ENCODE measurements at regions not wholly inside any gene's neighbourhood (a gene's known extent, or its start where the extent isn't known, plus 50 kb on each side); places are given as distances from the start of the nearest gene placed in this dataset.

DNA sequence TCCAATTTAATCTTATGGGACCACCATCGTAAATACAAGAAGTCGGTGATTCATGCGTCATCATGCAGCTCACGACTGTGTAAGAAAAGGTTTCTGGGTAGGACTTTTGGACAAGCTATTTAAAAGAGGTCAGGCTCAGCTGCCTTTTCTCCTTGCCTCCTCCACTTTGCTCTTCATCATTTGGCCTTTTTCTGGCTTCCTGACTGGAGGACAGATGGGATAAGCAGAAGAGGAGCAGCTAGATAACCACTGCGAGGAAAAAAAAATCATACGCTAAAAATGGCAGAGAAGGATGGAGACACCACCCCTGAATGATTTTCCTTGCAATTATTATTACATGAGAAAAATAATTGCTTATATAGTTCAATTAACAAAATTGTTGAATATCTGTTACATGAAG is 294.3 kb upstream of the FSTL5 start:
- DNase-seq (ENCODE audit: low spot score), result no peak

GRCh38 chr4:162457071-162457865 is 293.5 kb upstream of the FSTL5 start:
- no peak for DNase-seq (ENCODE audit: low spot score)

DNA sequence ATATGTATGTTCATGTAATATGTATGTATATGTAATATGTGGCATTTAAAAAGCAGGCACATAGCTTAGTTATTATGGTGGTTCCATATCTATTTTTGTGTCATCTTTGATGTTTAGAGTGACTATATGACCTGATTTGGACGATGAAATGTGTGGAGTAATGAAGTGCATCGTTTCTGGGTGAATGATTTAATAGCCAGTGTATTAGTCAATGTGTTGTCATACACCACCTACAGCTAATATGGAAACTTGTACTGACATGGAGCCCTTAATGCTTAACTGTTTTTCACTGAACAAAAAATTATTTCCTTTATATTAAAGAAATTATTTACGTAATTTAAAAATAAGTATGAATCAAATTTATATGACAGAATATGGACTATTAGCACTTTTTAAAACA is 292.3 kb upstream of the FSTL5 start:
- no peak for DNase-seq (ENCODE audit: low spot score)

DNA sequence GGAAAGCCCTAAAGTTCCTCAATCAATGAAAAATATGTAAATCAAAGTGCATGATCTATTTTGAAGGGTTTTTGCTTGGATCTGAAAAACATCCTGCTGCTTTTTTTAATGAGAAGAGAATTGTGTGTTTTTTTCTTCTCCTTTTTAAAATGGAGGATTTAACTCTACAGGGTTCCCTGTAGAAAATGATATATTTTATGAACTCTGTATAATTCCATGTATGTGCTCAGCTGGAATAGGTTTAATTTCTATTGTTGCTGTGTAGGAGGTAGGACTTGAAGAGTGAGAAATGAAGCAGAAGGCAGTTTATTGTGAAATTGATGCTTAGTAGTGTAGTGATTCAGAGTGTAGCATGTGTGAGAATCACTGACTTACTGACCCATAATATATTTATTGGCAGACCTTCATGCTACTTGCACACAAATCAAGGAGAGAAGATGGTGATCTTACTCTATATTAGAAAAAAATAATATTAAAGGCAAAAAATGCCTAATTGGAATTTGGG is 286.8 kb upstream of the FSTL5 start:
- no peak for DNase-seq (ENCODE audit: low spot score)

DNA sequence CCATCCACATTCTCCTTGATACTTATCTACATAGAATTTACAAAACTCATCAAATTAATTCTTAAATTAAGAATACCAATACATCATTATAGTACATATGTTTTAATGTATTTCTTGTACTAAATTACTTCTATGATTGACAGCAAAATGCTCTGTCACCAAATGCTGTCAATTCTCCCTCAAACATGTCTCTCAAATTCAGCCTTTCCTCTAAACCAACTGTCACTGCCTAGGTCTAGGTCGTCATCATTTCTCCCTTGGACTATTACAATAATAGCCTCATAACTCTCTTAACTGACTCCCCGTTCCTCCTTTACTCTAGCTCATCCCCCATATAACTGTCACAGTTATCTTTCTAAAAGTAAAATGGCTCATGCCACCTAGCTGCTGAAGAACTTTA is 279.7 kb upstream of the FSTL5 start:
- DNase-seq (ENCODE audit: low spot score), result no peak

- DNase-seq (ENCODE audit: low spot score), result no peak
These were observed 278.3 kb upstream of the FSTL5 start for GRCh38 chr4:162442128-162442527.

- no peak for DNase-seq (ENCODE audit: low spot score)
These were observed 258.5 kb upstream of the FSTL5 start for GRCh38 chr4:162422312-162422711.

- DNase-seq (ENCODE audit: low spot score), result no peak
These were observed 247.1 kb upstream of the FSTL5 start for GRCh38 chr4:162410854-162411253.

GRCh38 chr4:162409048-162409447 is 245.2 kb upstream of the FSTL5 start:
- DNase-seq (ENCODE audit: low spot score), result no peak

GRCh38 chr4:162408309-162408708 is 244.5 kb upstream of the FSTL5 start:
- no peak for DNase-seq (ENCODE audit: low spot score)

GRCh38 chr4:162406637-162407365 is 243.0 kb upstream of the FSTL5 start:
- DNase-seq (ENCODE audit: low spot score), result no peak

DNA sequence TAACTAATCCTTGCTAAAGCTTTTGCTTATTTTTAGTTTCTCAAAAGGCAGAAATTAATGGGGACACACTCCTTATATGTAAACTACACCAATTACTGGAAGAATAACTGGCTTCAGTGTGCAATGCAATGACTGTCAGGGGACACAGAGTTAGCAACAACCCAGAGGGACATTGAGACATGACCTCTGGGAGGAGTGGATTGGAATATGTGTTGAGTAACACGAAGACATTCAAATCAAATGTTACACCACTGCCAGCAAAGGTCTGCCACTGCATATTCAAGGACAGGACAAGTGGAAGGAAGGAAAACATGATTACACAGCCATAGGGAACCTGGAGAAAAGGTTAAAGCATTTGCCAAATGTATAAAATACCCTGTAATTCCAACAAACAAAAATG is 240.1 kb upstream of the FSTL5 start:
- no peak for DNase-seq (ENCODE audit: low spot score)

- DNase-seq (ENCODE audit: low spot score), result no peak
These were observed 239.6 kb upstream of the FSTL5 start for GRCh38 chr4:162403419-162403818.

GRCh38 chr4:162401021-162401420 is 237.2 kb upstream of the FSTL5 start:
- DNase-seq (ENCODE audit: low spot score), result no peak

DNA sequence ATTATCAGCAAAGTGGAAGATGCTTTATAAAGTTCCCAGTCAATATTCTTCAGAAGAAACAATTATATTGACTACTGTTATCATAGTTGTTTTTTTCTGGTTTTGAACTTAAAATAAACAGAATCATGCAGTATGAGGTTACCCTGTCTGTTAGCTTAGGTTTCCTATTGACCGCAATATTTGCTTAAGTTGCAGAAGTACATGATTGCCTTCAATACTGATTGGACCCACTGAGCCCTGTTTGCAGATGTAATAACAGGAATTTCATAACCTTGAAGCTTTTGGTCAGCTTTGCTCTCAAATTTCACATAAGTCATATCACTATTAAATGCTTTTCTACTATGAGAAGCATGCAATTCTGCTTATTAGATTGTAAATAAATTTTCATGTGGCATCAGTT is 229.1 kb upstream of the FSTL5 start:
- no peak for DNase-seq (ENCODE audit: low spot score)

DNA sequence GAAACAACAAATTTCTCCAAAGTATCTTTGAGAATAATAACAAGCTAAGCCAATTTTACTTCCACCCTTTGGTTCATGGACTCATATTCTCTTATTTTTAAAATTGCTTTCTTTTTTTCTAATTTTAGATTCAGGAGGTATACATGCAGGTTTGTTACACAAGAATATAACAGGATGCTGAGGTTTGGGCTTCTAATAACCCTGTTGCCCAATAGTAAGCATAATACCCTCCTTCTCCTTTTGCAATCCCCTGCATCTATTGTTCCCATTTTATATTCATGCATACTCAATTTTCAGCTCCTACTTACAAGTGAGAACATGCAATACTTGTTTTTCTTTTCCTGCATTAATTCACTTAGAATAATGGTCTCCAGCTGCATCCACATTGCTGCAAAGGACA is 202.3 kb upstream of the FSTL5 start:
- DNase-seq (ENCODE audit: low spot score), result no peak

- no peak for DNase-seq (ENCODE audit: low spot score)
These were observed 200.9 kb upstream of the FSTL5 start for GRCh38 chr4:162364651-162365050.

- no peak for DNase-seq (ENCODE audit: low spot score)
These were observed 196.8 kb upstream of the FSTL5 start for GRCh38 chr4:162360369-162361149.

- no peak for DNase-seq (ENCODE audit: low spot score)
These were observed 192.4 kb upstream of the FSTL5 start for GRCh38 chr4:162356181-162356580.

DNA sequence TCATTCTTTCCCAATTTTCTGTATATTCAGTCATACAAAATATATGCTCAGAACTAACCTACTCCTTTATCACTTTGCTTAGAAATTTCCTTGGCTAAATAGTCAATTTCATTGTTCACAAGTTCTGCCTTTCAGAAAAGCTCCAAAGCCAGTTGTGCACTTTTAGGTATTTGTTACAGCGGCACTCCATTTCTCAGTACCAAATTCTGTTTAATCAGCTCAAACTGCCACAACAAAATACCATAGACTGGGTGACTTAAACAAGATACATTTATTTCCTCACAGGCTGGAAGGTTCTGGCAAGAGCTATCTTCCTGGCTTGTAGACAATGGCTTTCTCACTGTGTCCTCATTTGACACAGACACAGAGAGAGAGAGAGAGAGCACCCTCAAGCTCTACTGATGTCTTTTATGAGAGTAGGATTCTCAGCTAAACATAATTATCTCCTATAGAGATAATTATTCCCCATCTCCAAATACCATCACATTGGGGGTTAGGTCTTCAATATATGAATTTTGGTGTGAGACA is 188.8 kb upstream of the FSTL5 start:
- DNase-seq (ENCODE audit: low spot score), result no peak

- no peak for DNase-seq (ENCODE audit: low spot score)
These were observed 186.5 kb upstream of the FSTL5 start for GRCh38 chr4:162350331-162350730.

DNA sequence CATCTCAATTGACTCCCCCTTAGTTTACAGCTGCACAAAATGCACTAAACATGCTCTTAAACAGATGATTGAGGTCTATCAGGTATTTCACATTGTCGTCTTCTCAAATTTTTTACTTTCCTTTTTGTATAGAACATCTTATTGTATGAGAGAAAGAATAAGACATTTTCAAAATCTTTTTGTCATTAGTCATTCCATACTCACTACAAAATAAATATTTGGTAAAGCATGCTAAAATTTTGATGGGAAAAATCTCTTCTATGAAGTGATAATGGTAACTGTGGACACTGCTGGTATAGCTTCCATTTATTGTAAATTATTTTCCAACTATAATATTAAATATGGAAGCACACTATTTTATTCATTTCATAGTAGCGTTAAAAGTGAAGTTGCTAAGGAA is 185.6 kb upstream of the FSTL5 start:
- DNase-seq (ENCODE audit: low spot score), result no peak

DNA sequence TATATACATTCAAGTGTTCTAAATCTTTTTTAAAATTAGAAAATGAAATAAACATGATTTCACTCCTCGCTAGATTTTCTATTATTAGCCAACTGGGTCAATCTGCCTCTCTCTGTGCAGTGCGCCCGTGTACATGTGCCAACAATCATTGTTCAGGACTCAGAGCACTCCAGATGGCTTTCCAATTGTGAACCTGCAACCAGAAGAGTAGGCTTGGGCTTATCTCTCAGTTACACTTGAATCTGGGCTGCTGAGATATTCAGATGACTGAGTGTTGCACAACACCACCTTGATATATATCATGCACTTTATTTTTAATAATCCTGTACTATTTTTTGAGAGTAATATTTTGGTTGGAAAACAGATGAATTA is 184.0 kb upstream of the FSTL5 start:
- DNase-seq (ENCODE audit: low spot score), result no peak
